Neural progenitor cell (in vitro differentiated cells): ENCODE measurements at regions not wholly inside any gene's neighbourhood (a gene's known extent, or its start where the extent isn't known, plus 50 kb on each side); places are given as distances from the start of the nearest gene placed in this dataset.

Experiments used
- DNase-seq: peaks from one replicate; pipeline ENCODE4 v3.0.0-alpha.2; 2016; ENCODE audit warnings: low spot score
- H2AFZ ChIP-seq: fragments of 200-600 bp; sonication (generic); replicated peaks from 2 replicates; pipeline ENCODE4 v1.6.1; 2016; ENCODE audit warnings: antibody characterized with exemption
- H3F3A ChIP-seq: fragments of 200-600 bp; sonication (generic); 2 replicates; pipeline ENCODE4 v1.6.1; 2016; ENCODE audit warnings: antibody characterized with exemption, low read depth
- H3K27ac ChIP-seq: fragments of 200-600 bp; sonication (generic); 2 replicates; pipeline ENCODE4 v1.5.1; 2016; ENCODE audit warnings: mild to moderate bottlenecking
- H3K27me3 ChIP-seq: fragments of 200-600 bp; sonication (generic); 2 replicates; pipeline ENCODE4 v1.6.1; 2016; ENCODE audit warnings: mild to moderate bottlenecking, moderate library complexity
- H3K36me3 ChIP-seq: fragments of 200-600 bp; sonication (generic); 2 replicates; pipeline ENCODE4 v1.5.1; 2016
- H3K4me1 ChIP-seq: fragments of 200-600 bp; sonication (generic); 2 replicates; pipeline ENCODE4 v1.6.1; 2016; ENCODE audit warnings: mixed run types
- H3K4me2 ChIP-seq: fragments of 200-600 bp; sonication (generic); 2 replicates; pipeline ENCODE4 v1.6.1; 2016
- H3K4me3 ChIP-seq: fragments of 200-600 bp; sonication (generic); 2 replicates; pipeline ENCODE4 v1.5.1; 2016
- H3K79me2 ChIP-seq: fragments of 200-600 bp; sonication (generic); 2 replicates; pipeline ENCODE4 v1.6.1; 2016; ENCODE audit warnings: low read depth
- H3K9ac ChIP-seq: fragments of 200-600 bp; sonication (generic); 2 replicates; pipeline ENCODE4 v1.6.1; 2016
- H3K9me3 ChIP-seq: fragments of 200-600 bp; sonication (generic); 2 replicates; pipeline ENCODE4 v1.5.1; 2016; ENCODE audit warnings: low read depth
- H4K20me1 ChIP-seq: fragments of 200-600 bp; sonication (generic); 2 replicates; pipeline ENCODE4 v1.6.1; 2016; ENCODE audit warnings: low read depth
- H3K27ac Mint-ChIP-seq: 3 replicates; pipeline ENCODE4 v1.8.0; 2021; ENCODE audit warnings: mixed read lengths
- H3K27me3 Mint-ChIP-seq: 2 replicates; pipeline ENCODE4 v1.8.0; 2022; ENCODE audit warnings: low read depth, mild to moderate bottlenecking, inconsistent platforms, moderate library complexity, mixed read lengths; ENCODE audit not compliant: insufficient read depth
- H3K36me3 Mint-ChIP-seq: 3 replicates; pipeline ENCODE4 v1.8.0; 2021; ENCODE audit warnings: mixed read lengths
- H3K4me1 Mint-ChIP-seq: 3 replicates; pipeline ENCODE4 v1.8.0; 2021; ENCODE audit warnings: mixed read lengths
- H3K4me3 Mint-ChIP-seq: 3 replicates; pipeline ENCODE4 v1.8.0; 2021; ENCODE audit warnings: mild to moderate bottlenecking, moderate library complexity, mixed read lengths
- H3K9me3 Mint-ChIP-seq: 3 replicates; pipeline ENCODE4 v1.8.0; 2020; ENCODE audit warnings: mixed read lengths
- EZH2 ChIP-seq: fragments of 200-600 bp; sonication (generic); IDR thresholded peaks from 2 replicates; pipeline ENCODE4 v1.6.1; 2017; ENCODE audit warnings: antibody characterized with exemption, mild to moderate bottlenecking, moderate library complexity
- EZH2phosphoT487 ChIP-seq: fragments of 200-600 bp; sonication (generic); IDR thresholded peaks from 2 replicates; pipeline ENCODE4 v1.6.1; 2017; ENCODE audit warnings: antibody characterized with exemption
- TF ChIP-seq, protein P1 (sequence below): fragments of 200-600 bp; sonication (generic); IDR thresholded peaks from 2 replicates; pipeline ENCODE4 v1.5.1; 2017; ENCODE audit warnings: antibody characterized with exemption, mild to moderate bottlenecking

DNA sequence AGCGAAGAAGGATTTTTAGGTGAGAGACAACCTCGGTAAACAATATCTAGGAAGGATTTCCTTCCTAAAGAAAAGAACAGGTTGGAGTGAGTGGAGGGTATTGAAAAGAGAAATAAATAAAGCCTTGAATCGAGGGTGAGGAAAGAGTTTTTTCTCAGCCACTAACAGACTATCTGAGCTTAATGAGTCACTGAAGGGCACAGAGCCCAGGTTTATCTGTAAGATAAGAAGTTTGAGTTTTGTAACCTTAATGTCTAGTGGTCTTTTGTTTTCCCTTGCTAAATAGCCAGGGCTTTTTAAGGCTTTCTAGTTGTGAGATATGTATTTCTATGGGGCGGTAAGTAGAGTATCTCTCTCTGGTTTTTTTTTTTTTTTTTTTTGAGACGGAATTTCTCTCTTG, 394.5 kb upstream of the KIRREL3 start:
- Histone ChIP-seq H3F3A (peaks cover 22% of the 10 kb centered on the region), H3K27me3 (no peaks in the 10 kb centered on the region), H4K20me1 (no peaks in the 10 kb centered on the region), H3K27ac (no peak overlapping the region), H3K4me1 (peaks cover 15% of the 10 kb centered on the region), H2AFZ (no peak overlapping the region), H3K9ac (no peak overlapping the region), H3K4me2 (no peak overlapping the region), H3K36me3 (no peaks in the 10 kb centered on the region), H3K4me3 (no peak overlapping the region), H3K79me2 (no peaks in the 10 kb centered on the region), H3K9me3 (no peaks in the 10 kb centered on the region)
- no peaks in the 10 kb centered on the region for H3K36me3 Mint-ChIP-seq
- peaks cover 16% of the 10 kb centered on the region for H3K9me3 Mint-ChIP-seq
- H3K27me3 Mint-ChIP-seq: peaks cover 4% of the 10 kb centered on the region
- H3K27ac Mint-ChIP-seq: no peak overlapping the region
- TF ChIP-seq EZH2phosphoT487 (no peak), EZH2 (no peak)
- TF ChIP-seq, protein P1, sequence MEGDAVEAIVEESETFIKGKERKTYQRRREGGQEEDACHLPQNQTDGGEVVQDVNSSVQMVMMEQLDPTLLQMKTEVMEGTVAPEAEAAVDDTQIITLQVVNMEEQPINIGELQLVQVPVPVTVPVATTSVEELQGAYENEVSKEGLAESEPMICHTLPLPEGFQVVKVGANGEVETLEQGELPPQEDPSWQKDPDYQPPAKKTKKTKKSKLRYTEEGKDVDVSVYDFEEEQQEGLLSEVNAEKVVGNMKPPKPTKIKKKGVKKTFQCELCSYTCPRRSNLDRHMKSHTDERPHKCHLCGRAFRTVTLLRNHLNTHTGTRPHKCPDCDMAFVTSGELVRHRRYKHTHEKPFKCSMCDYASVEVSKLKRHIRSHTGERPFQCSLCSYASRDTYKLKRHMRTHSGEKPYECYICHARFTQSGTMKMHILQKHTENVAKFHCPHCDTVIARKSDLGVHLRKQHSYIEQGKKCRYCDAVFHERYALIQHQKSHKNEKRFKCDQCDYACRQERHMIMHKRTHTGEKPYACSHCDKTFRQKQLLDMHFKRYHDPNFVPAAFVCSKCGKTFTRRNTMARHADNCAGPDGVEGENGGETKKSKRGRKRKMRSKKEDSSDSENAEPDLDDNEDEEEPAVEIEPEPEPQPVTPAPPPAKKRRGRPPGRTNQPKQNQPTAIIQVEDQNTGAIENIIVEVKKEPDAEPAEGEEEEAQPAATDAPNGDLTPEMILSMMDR: no peak
- peaks cover 9% of the 10 kb centered on the region for H3K4me1 Mint-ChIP-seq
- H3K4me3 Mint-ChIP-seq: no peak overlapping the region
- DNase-seq: no peak

DNA sequence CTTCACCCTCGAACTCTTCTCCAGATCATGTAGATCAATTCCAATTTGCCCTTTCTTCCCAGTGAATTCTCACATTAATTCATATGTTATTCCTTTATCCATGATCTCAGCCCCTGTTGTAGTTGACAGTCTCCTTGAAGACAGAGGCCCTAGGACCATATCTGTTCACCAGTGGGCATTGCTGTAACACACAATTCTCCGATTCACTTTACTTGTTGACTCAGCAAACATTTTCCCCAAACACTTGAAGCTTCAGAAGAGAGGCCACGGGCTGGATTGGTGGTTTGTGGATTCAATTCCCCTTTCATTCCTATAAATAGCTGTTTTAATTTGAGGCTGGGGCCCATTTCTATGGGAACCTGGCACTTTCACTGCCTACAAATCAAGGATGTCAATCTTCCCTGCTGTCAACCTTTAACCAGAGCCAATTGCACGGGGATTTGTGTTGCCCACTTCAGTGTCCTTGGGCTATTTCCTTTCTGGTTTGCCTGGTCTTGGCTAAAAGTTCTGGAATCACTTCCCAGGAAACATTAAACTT, 393.0 kb upstream of the KIRREL3 start:
- Histone ChIP-seq H3K4me2 (no peak overlapping the region), H4K20me1 (no peaks in the 10 kb centered on the region), H3K27ac (no peak overlapping the region), H2AFZ (no peak overlapping the region), H3K4me3 (no peak overlapping the region), H3F3A (peaks cover 22% of the 10 kb centered on the region), H3K9me3 (no peaks in the 10 kb centered on the region), H3K27me3 (no peaks in the 10 kb centered on the region), H3K36me3 (no peaks in the 10 kb centered on the region), H3K9ac (no peak overlapping the region), H3K79me2 (no peaks in the 10 kb centered on the region), H3K4me1 (peaks cover 15% of the 10 kb centered on the region)
- peaks cover 14% of the 10 kb centered on the region for H3K9me3 Mint-ChIP-seq
- H3K4me3 Mint-ChIP-seq: no peak overlapping the region
- H3K27me3 Mint-ChIP-seq: peaks cover 4% of the 10 kb centered on the region
- TF ChIP-seq EZH2 (no peak), EZH2phosphoT487 (no peak)
- TF ChIP-seq, protein P1: no peak
- DNase-seq: no peak
- no peaks in the 10 kb centered on the region for H3K36me3 Mint-ChIP-seq
- no peak overlapping the region for H3K27ac Mint-ChIP-seq
- peaks cover 9% of the 10 kb centered on the region for H3K4me1 Mint-ChIP-seq

DNA sequence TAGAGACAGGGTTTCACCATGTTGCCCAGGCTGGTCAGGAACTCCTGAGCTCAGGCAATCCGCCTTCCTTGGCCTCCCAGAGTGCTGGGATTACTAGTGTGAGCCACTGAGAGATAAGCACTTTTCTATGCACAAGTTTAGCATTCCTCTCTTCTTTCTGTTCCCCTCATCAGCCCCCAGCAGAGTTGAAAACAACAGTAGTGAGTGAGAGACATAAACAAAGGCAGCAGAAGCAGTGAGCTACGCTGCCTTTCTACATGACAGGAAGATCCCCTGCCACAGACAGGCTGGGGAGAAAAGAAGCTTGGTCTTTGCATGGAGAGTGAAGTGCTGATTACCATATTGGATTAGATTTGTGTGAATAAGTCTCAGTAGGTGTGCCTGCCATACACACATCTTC, 392.0 kb upstream of the KIRREL3 start:
- Histone ChIP-seq H3K9me3 (no peaks in the 10 kb centered on the region), H3K36me3 (no peaks in the 10 kb centered on the region), H3K4me2 (peak overlapping the region; percentile 41), H3K27me3 (no peaks in the 10 kb centered on the region), H3K27ac (peak overlapping the region; percentile 60), H3K79me2 (no peaks in the 10 kb centered on the region), H2AFZ (no peak overlapping the region), H4K20me1 (no peaks in the 10 kb centered on the region), H3K4me3 (no peak overlapping the region), H3F3A (peaks cover 22% of the 10 kb centered on the region), H3K9ac (no peak overlapping the region), H3K4me1 (peaks cover 15% of the 10 kb centered on the region)
- Mint-ChIP-seq H3K4me3 (no peak overlapping the region), H3K27me3 (peaks cover 4% of the 10 kb centered on the region), H3K4me1 (peaks cover 9% of the 10 kb centered on the region), H3K27ac (peak overlapping the region; percentile 26), H3K36me3 (no peaks in the 10 kb centered on the region), H3K9me3 (peaks cover 14% of the 10 kb centered on the region)
- no peak for TF ChIP-seq EZH2phosphoT487
- TF ChIP-seq, protein P1: no peak
- DNase-seq: peak; percentile 68
